ENCODE measurements at regions not wholly inside any gene's neighbourhood (a gene's known extent, or its start where the extent isn't known, plus 50 kb on each side); places are given as distances from the start of the nearest gene placed in this dataset.
"Not testable (repeated sequence)": the region's sequence is repeated elsewhere in the genome, so short reads cannot be mapped to it uniquely, and the experiment has no call there.

- DNase-seq (ENCODE audit: low read depth): no peak
- no peak for TF ChIP-seq CTCF (IDR thresholded peaks at IDR 0.05; ENCODE audit: insufficient read depth, low read depth, low read length)
- no peak overlapping the region for H3K4me3 ChIP-seq (ENCODE audit: low read depth, low read length)
These were observed 225.7 kb downstream of the UTRN start for GRCh38 chr6:144510859-144511258.

- DNase-seq (ENCODE audit: low read depth): no peak
- no peak for TF ChIP-seq CTCF (IDR thresholded peaks at IDR 0.05; ENCODE audit: insufficient read depth, low read depth, low read length)
- no peak overlapping the region for H3K4me3 ChIP-seq (ENCODE audit: low read depth, low read length)
These were observed 230.6 kb downstream of the UTRN start for GRCh38 chr6:144515761-144516160.

- DNase-seq (ENCODE audit: low read depth): no peak
- no peak for TF ChIP-seq CTCF (IDR thresholded peaks at IDR 0.05; ENCODE audit: insufficient read depth, low read depth, low read length)
- H3K4me3 ChIP-seq (ENCODE audit: low read depth, low read length): no peak overlapping the region
These were observed 234.3 kb downstream of the UTRN start for GRCh38 chr6:144519426-144519825.

- no peak for TF ChIP-seq CTCF (IDR thresholded peaks at IDR 0.05; ENCODE audit: insufficient read depth, low read depth, low read length)
- DNase-seq (ENCODE audit: low read depth): peak; percentile 34
These were observed 243.7 kb downstream of the UTRN start for GRCh38 chr6:144528743-144529425.

GRCh38 chr6:144530118-144530517 lies 245.0 kb downstream of the UTRN start:
- DNase-seq (ENCODE audit: low read depth): no peak
- H3K4me3 ChIP-seq (ENCODE audit: low read depth, low read length): no peak overlapping the region
- TF ChIP-seq CTCF (IDR thresholded peaks at IDR 0.05; ENCODE audit: insufficient read depth, low read depth, low read length): no peak

More at GRCh38 chr6:144528743-144529425, 243.7 kb downstream of the UTRN start:
- no peak overlapping the region for H3K4me3 ChIP-seq (ENCODE audit: low read depth, low read length)

- not testable (repeated sequence) for DNase-seq (ENCODE audit: low read depth); H3K4me3 ChIP-seq (ENCODE audit: low read depth, low read length)
These were observed 247.1 kb downstream of the UTRN start for GRCh38 chr6:144532238-144532637.

- no peak for TF ChIP-seq CTCF (IDR thresholded peaks at IDR 0.05; ENCODE audit: insufficient read depth, low read depth, low read length)
- no peak for DNase-seq (ENCODE audit: low read depth)
- H3K4me3 ChIP-seq (ENCODE audit: low read depth, low read length): no peak overlapping the region
These were observed 249.0 kb downstream of the UTRN start for GRCh38 chr6:144534180-144534579.

All from fibroblast of villous mesenchyme (primary cell).